Activated effector memory CD4-positive, alpha-beta T cell treated with anti-CD3 and anti-CD28 coated beads, Interleukin-2, amount 50 U/mL, for 16 hours (primary cell): ENCODE measurements at regions not wholly inside any gene's neighbourhood (a gene's known extent, or its start where the extent isn't known, plus 50 kb on each side); places are given as distances from the start of the nearest gene placed in this dataset.
"Not testable (repeated sequence)": the region's sequence is repeated elsewhere in the genome, so short reads cannot be mapped to it uniquely, and the experiment has no call there.

Experiments used
- DNase-seq: peaks from one replicate; pipeline ENCODE4 v3.0.0-alpha.2; 2020

- no peak for DNase-seq
Measured at GRCh38 chr4:24195991-24196736, 306.3 kb upstream of the PPARGC1A start.

GRCh38 chr4:24192018-24192641, 302.3 kb upstream of the PPARGC1A start:
- no peak for DNase-seq

GRCh38 chr4:24190761-24191695, 301.2 kb upstream of the PPARGC1A start:
- no peak for DNase-seq

- DNase-seq: no peak
Measured at GRCh38 chr4:24188459-24188858, 298.6 kb upstream of the PPARGC1A start.

GRCh38 chr4:24186466-24186865, 296.6 kb upstream of the PPARGC1A start:
- DNase-seq: no peak

GRCh38 chr4:24181005-24181404, 291.2 kb upstream of the PPARGC1A start:
- no peak for DNase-seq

- DNase-seq: no peak
Measured at GRCh38 chr4:24180586-24180985, 290.7 kb upstream of the PPARGC1A start.

GRCh38 chr4:24179201-24179840, 289.5 kb upstream of the PPARGC1A start:
- DNase-seq: no peak

- DNase-seq: not testable (repeated sequence)
Measured at GRCh38 chr4:24177443-24177842, 287.6 kb upstream of the PPARGC1A start.

GRCh38 chr4:24175707-24176106, 285.9 kb upstream of the PPARGC1A start:
- DNase-seq: no peak

- no peak for DNase-seq
Measured at GRCh38 chr4:24174602-24175001, 284.8 kb upstream of the PPARGC1A start.

- DNase-seq: no peak
Measured at GRCh38 chr4:24172406-24172805, 282.6 kb upstream of the PPARGC1A start.

GRCh38 chr4:24169956-24170355, 280.1 kb upstream of the PPARGC1A start:
- no peak for DNase-seq

- no peak for DNase-seq
Measured at GRCh38 chr4:24168658-24169057, 278.8 kb upstream of the PPARGC1A start.

GRCh38 chr4:24166501-24166900, 276.7 kb upstream of the PPARGC1A start:
- no peak for DNase-seq

GRCh38 chr4:24164797-24165196, 274.9 kb upstream of the PPARGC1A start:
- DNase-seq: no peak

GRCh38 chr4:24164054-24164693, 274.3 kb upstream of the PPARGC1A start:
- no peak for DNase-seq

- DNase-seq: no peak
Measured at GRCh38 chr4:24163314-24163713, 273.5 kb upstream of the PPARGC1A start.

GRCh38 chr4:24160358-24160757, 270.5 kb upstream of the PPARGC1A start:
- no peak for DNase-seq

- DNase-seq: no peak
Measured at GRCh38 chr4:24158031-24158430, 268.2 kb upstream of the PPARGC1A start.

- DNase-seq: no peak
Measured at GRCh38 chr4:24150034-24150433, 260.2 kb upstream of the PPARGC1A start.

GRCh38 chr4:24146127-24146526, 256.3 kb upstream of the PPARGC1A start:
- DNase-seq: no peak

- no peak for DNase-seq
Measured at GRCh38 chr4:24145591-24145990, 255.7 kb upstream of the PPARGC1A start.
